Skeletal muscle tissue (tissue), 3 donors: ENCODE measurements at regions not wholly inside any gene's neighbourhood (a gene's known extent, or its start where the extent isn't known, plus 50 kb on each side); places are given as distances from the start of the nearest gene placed in this dataset.
A peak's percentile ranks its signal among the peaks of the same experiment; 100 is the strongest.

Experiments used
- H3K27ac ChIP-seq: one replicate; pipeline ENCODE4 v1.7.0; 2013; ENCODE audit warnings: mild to moderate bottlenecking, low read depth, low read length, inconsistent platforms
- H3K27me3 ChIP-seq, 3 donors: one replicate each; pipeline ENCODE4 v1.7.0; 2013; ENCODE audit warnings: low read length in 3 of 3; ENCODE audit not compliant: control insufficient read depth in 3 of 3, insufficient read depth in 3 of 3
- H3K36me3 ChIP-seq, 3 donors: one replicate each; pipeline ENCODE4 v1.7.0; 2013; ENCODE audit warnings: low read length in 3 of 3; ENCODE audit not compliant: control insufficient read depth in 3 of 3, insufficient read depth in 3 of 3
- H3K4me1 ChIP-seq, 3 donors: one replicate each; pipeline ENCODE4 v1.7.0; 2013; ENCODE audit warnings: low read length in 3 of 3, mild to moderate bottlenecking in 3 of 3; ENCODE audit not compliant: control insufficient read depth in 3 of 3, insufficient read depth in 3 of 3
- H3K4me3 ChIP-seq, 3 donors: one replicate each; pipeline ENCODE4 v1.7.0; 2013; ENCODE audit warnings: low read length in 3 of 3
- H3K9ac ChIP-seq, 3 donors: one replicate each; pipeline ENCODE4 v1.7.0; 2013; ENCODE audit warnings: low read length in 3 of 3, mild to moderate bottlenecking in 3 of 3, moderate library complexity in 2 of 3, low read depth in 1 of 3
- H3K9me3 ChIP-seq, 3 donors: one replicate each; pipeline ENCODE4 v1.7.0; 2013; ENCODE audit warnings: low read length in 3 of 3; ENCODE audit not compliant: control insufficient read depth in 3 of 3
- donor health status: Osteomylitis.

GRCh38 chr6:71727632-71728294 lies 158.6 kb upstream of the RIMS1 start:
- no peaks in the 10 kb centered on the region for H3K4me1 ChIP-seq

GRCh38 chr6:71730284-71730683 lies 156.1 kb upstream of the RIMS1 start:
- no peak overlapping the region for H3K27ac ChIP-seq
- no peaks in the 10 kb centered on the region for H3K9me3 ChIP-seq
- no peaks in the 10 kb centered on the region for H3K4me1 ChIP-seq
- H3K9ac ChIP-seq = no peak overlapping the region
- H3K36me3 ChIP-seq = no peaks in the 10 kb centered on the region
- H3K4me3 ChIP-seq = no peak overlapping the region
- no peaks in the 10 kb centered on the region for H3K27me3 ChIP-seq

More at GRCh38 chr6:71727632-71728294, 158.6 kb upstream of the RIMS1 start:
- H3K36me3 ChIP-seq = no peaks in the 10 kb centered on the region
- no peak overlapping the region for H3K9ac ChIP-seq
- H3K27me3 ChIP-seq = no peaks in the 10 kb centered on the region
- no peak overlapping the region for H3K27ac ChIP-seq
- no peak overlapping the region for H3K4me3 ChIP-seq
- H3K9me3 ChIP-seq = no peaks in the 10 kb centered on the region

GRCh38 chr6:71733970-71734899 lies 152.1 kb upstream of the RIMS1 start:
- Histone ChIP-seq H3K27me3 (no peaks in the 10 kb centered on the region), H3K9ac (no peak overlapping the region), H3K4me1 (no peaks in the 10 kb centered on the region), H3K27ac (no peak overlapping the region), H3K4me3 (no peak overlapping the region), H3K9me3 (no peaks in the 10 kb centered on the region), H3K36me3 (no peaks in the 10 kb centered on the region)

- H3K4me1 ChIP-seq = no peaks in the 10 kb centered on the region
- no peaks in the 10 kb centered on the region for H3K9me3 ChIP-seq
- no peaks in the 10 kb centered on the region for H3K27me3 ChIP-seq
- no peaks in the 10 kb centered on the region for H3K36me3 ChIP-seq
- no peak overlapping the region for H3K9ac ChIP-seq
- H3K27ac ChIP-seq = no peak overlapping the region
- no peak overlapping the region for H3K4me3 ChIP-seq
Observed at GRCh38 chr6:71737953-71738352, 148.4 kb upstream of the RIMS1 start.

- no peaks in the 10 kb centered on the region for H3K9me3 ChIP-seq
- no peak overlapping the region for H3K4me3 ChIP-seq
- no peaks in the 10 kb centered on the region for H3K36me3 ChIP-seq
- H3K27ac ChIP-seq = no peak overlapping the region
- no peaks in the 10 kb centered on the region for H3K4me1 ChIP-seq
- H3K27me3 ChIP-seq = no peaks in the 10 kb centered on the region
- no peak overlapping the region for H3K9ac ChIP-seq
Observed at GRCh38 chr6:71745525-71745924, 140.8 kb upstream of the RIMS1 start.

GRCh38 chr6:71766146-71766760 lies 120.1 kb upstream of the RIMS1 start:
- no peaks in the 10 kb centered on the region for H3K36me3 ChIP-seq
- peaks cover 0 to 2% (median 0%) of the 10 kb centered on the region in 3 donors for H3K9me3 ChIP-seq
- H3K4me1 ChIP-seq = no peaks in the 10 kb centered on the region
- no peak overlapping the region for H3K4me3 ChIP-seq
- no peak overlapping the region for H3K27ac ChIP-seq
- H3K27me3 ChIP-seq = no peaks in the 10 kb centered on the region
- H3K9ac ChIP-seq = no peak overlapping the region

- H3K9me3 ChIP-seq = peaks cover 0 to 2% (median 0%) of the 10 kb centered on the region in 3 donors
- no peak overlapping the region for H3K9ac ChIP-seq
- no peak overlapping the region for H3K4me3 ChIP-seq
- no peaks in the 10 kb centered on the region for H3K4me1 ChIP-seq
- no peaks in the 10 kb centered on the region for H3K27me3 ChIP-seq
- no peak overlapping the region for H3K27ac ChIP-seq
- H3K36me3 ChIP-seq = no peaks in the 10 kb centered on the region
Observed at GRCh38 chr6:71766796-71767195, 119.6 kb upstream of the RIMS1 start.

GRCh38 chr6:71768356-71768755 lies 118.0 kb upstream of the RIMS1 start:
- Histone ChIP-seq H3K9ac (no peak overlapping the region), H3K4me3 (no peak overlapping the region), H3K9me3 (peaks cover 0 to 2% (median 0%) of the 10 kb centered on the region in 3 donors), H3K4me1 (no peaks in the 10 kb centered on the region), H3K27me3 (no peaks in the 10 kb centered on the region), H3K36me3 (no peaks in the 10 kb centered on the region), H3K27ac (no peak overlapping the region)

- Histone ChIP-seq H3K4me1 (no peaks in the 10 kb centered on the region), H3K27me3 (no peaks in the 10 kb centered on the region), H3K27ac (no peak overlapping the region), H3K9me3 (peaks cover 3 to 8% (median 5%) of the 10 kb centered on the region in 3 donors), H3K36me3 (no peaks in the 10 kb centered on the region), H3K9ac (no peak overlapping the region), H3K4me3 (peak overlapping the region in 1 of 3 donors; percentile 35)
Observed at GRCh38 chr6:71808865-71809264, 77.5 kb upstream of the RIMS1 start.

- Histone ChIP-seq H3K27ac (no peak overlapping the region), H3K4me3 (no peak overlapping the region), H3K4me1 (no peaks in the 10 kb centered on the region), H3K27me3 (no peaks in the 10 kb centered on the region), H3K9me3 (peaks cover 3 to 10% (median 5%) of the 10 kb centered on the region in 3 donors), H3K9ac (no peak overlapping the region), H3K36me3 (no peaks in the 10 kb centered on the region)
Observed at GRCh38 chr6:71810880-71811279, 75.5 kb upstream of the RIMS1 start.
